ENCODE measurements at regions not wholly inside any gene's neighbourhood (a gene's known extent, or its start where the extent isn't known, plus 50 kb on each side); places are given as distances from the start of the nearest gene placed in this dataset.

GRCh38 chr4:34709564-34709963, 1534.8 kb downstream of the ARAP2 start:
- DNase-seq (ENCODE audit: low read depth): no peak

GRCh38 chr4:34718576-34719245, 1525.6 kb downstream of the ARAP2 start:
- DNase-seq (ENCODE audit: low read depth): no peak

- no peak for DNase-seq (ENCODE audit: low read depth)
Measured at GRCh38 chr4:34720571-34720970, 1523.7 kb downstream of the ARAP2 start.

GRCh38 chr4:34721835-34722234, 1522.5 kb downstream of the ARAP2 start:
- DNase-seq (ENCODE audit: low read depth): no peak

- no peak for DNase-seq (ENCODE audit: low read depth)
Measured at GRCh38 chr4:34723605-34724004, 1520.7 kb downstream of the ARAP2 start.

- no peak for DNase-seq (ENCODE audit: low read depth)
Measured at GRCh38 chr4:34724491-34724890, 1519.8 kb downstream of the ARAP2 start.

- no peak for DNase-seq (ENCODE audit: low read depth)
Measured at GRCh38 chr4:34731070-34731469, 1513.2 kb downstream of the ARAP2 start.

- DNase-seq (ENCODE audit: low read depth): no peak
Measured at GRCh38 chr4:34732176-34732950, 1512.0 kb downstream of the ARAP2 start.

GRCh38 chr4:34733185-34733941, 1511.0 kb downstream of the ARAP2 start:
- DNase-seq (ENCODE audit: low read depth): no peak

GRCh38 chr4:34766935-34767334, 1477.4 kb downstream of the ARAP2 start:
- no peak for DNase-seq (ENCODE audit: low read depth)

GRCh38 chr4:34767407-34767806, 1476.9 kb downstream of the ARAP2 start:
- no peak for DNase-seq (ENCODE audit: low read depth)

GRCh38 chr4:34771632-34772031, 1472.7 kb downstream of the ARAP2 start:
- DNase-seq (ENCODE audit: low read depth): no peak

- no peak for DNase-seq (ENCODE audit: low read depth)
Measured at GRCh38 chr4:34790131-34790530, 1454.2 kb downstream of the ARAP2 start.

GRCh38 chr4:34791209-34791608, 1453.1 kb downstream of the ARAP2 start:
- DNase-seq (ENCODE audit: low read depth): no peak

- no peak for DNase-seq (ENCODE audit: low read depth)
Measured at GRCh38 chr4:34800953-34801352, 1443.4 kb downstream of the ARAP2 start.

- DNase-seq (ENCODE audit: low read depth): no peak
Measured at GRCh38 chr4:34814266-34814665, 1430.0 kb downstream of the ARAP2 start.

GRCh38 chr4:34824515-34824914, 1419.8 kb downstream of the ARAP2 start:
- DNase-seq (ENCODE audit: low read depth): no peak

- no peak for DNase-seq (ENCODE audit: low read depth)
Measured at GRCh38 chr4:34826660-34827059, 1417.7 kb downstream of the ARAP2 start.

- DNase-seq (ENCODE audit: low read depth): no peak
Measured at GRCh38 chr4:34845926-34846325, 1398.4 kb downstream of the ARAP2 start.

GRCh38 chr4:34850421-34850820, 1393.9 kb downstream of the ARAP2 start:
- DNase-seq (ENCODE audit: low read depth): no peak

- DNase-seq (ENCODE audit: low read depth): no peak
Measured at GRCh38 chr4:34850968-34851367, 1393.3 kb downstream of the ARAP2 start.

- DNase-seq (ENCODE audit: low read depth): no peak
Measured at GRCh38 chr4:34851411-34851810, 1392.9 kb downstream of the ARAP2 start.

GRCh38 chr4:34854451-34854850, 1389.9 kb downstream of the ARAP2 start:
- DNase-seq (ENCODE audit: low read depth): no peak

Data from activated T-cell treated with anti-CD3 and anti-CD28 coated beads for 48 hours (primary cell).